Right lobe of liver (tissue), 4 donors: ENCODE measurements at regions not wholly inside any gene's neighbourhood (a gene's known extent, or its start where the extent isn't known, plus 50 kb on each side); places are given as distances from the start of the nearest gene placed in this dataset.

Experiments used
- CTCF ChIP-seq, 4 donors: fragments of 200-600 bp in 3 of 4; fragments of 450-650 bp in 1 of 4; IDR thresholded peaks; one replicate each; pipeline versions ENCODE4 v1.5.1 to v1.8.0; 2016 to 2022; ENCODE audit warnings: antibody characterized with exemption in 4 of 4, mild to moderate bottlenecking in 2 of 4
- POLR2A ChIP-seq: fragments of 450-650 bp; IDR thresholded peaks from one replicate; pipeline ENCODE4 v1.6.1; 2017; ENCODE audit warnings: antibody characterized with exemption, mild to moderate bottlenecking
- donor health status: DM: no; HTN: no; CAD: no.
- donor health status: DM: no; HTN: no; CAD: no.
- donor health status: DM: no; HTN: yes; CAD: no.

- TF ChIP-seq CTCF (IDR thresholded peaks at IDR 0.05): no peak
- TF ChIP-seq POLR2A: no peak
These were observed 92.9 kb upstream of the MAX start for GRCh38 chr14:65195042-65195719.
